Erythroblast (primary cell): ENCODE measurements at regions not wholly inside any gene's neighbourhood (a gene's known extent, or its start where the extent isn't known, plus 50 kb on each side); places are given as distances from the start of the nearest gene placed in this dataset.

Experiments used
- GATA1 ChIP-seq: IDR thresholded peaks from 2 replicates; pipeline ENCODE4 v1.6.1; 2011; ENCODE audit warnings: low read depth, mild to moderate bottlenecking, control low read depth, low read length, moderate library complexity
- POLR2A ChIP-seq: IDR thresholded peaks from 2 replicates; pipeline ENCODE4 v1.6.1; 2011; ENCODE audit warnings: mild to moderate bottlenecking, low read length

DNA sequence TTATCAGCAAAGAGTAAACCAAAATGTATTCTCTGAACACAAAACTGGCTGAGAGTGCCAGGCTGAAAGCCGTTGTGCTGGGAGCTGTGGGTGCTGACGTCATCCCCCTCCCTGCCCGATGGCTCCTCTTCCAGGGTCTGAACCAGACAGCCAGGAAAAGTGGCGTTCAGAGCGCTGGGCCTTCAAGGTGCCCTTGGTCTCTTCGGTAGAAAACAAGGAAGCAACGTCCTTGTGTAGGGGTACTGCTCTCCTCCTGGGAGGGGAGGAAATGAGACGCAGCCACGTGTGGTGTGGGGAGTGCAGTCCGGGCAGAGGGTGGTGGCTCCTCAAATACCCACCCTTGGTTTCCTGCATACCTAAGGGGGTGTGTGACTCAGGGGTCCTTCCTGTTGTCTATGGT lies 394.7 kb downstream of the SEC14L1 start:
- TF ChIP-seq POLR2A = no peak
- no peak for TF ChIP-seq GATA1
